ENCODE measurements at regions not wholly inside any gene's neighbourhood (a gene's known extent, or its start where the extent isn't known, plus 50 kb on each side); places are given as distances from the start of the nearest gene placed in this dataset.
A peak's percentile ranks its signal among the peaks of the same experiment; 100 is the strongest.

GRCh38 chr9:79242489-79242888, 329.3 kb upstream of the TLE4 start:
- POLR2A ChIA-PET (ENCODE audit: partially characterized antibody), result no interaction called here
- TF ChIP-seq RFX5 (IDR thresholded peaks at IDR 0.05; ENCODE audit: borderline replicate concordance, low read depth, low read length) (no peak), SUZ12 (IDR thresholded peaks at IDR 0.05; ENCODE audit: low read length) (no peak), SIN3A (conservative IDR thresholded peaks at IDR 0.05 in 1 of 2, IDR thresholded peaks at IDR 0.05 in 1 of 2; ENCODE audit: low read depth in 1 of 2, low read length in 2 of 2) (no peak), CREB1 (IDR thresholded peaks at IDR 0.05) (no peak), YY1 (IDR thresholded peaks at IDR 0.05; ENCODE audit: low read depth, low read length) (no peak), USF2 (IDR thresholded peaks at IDR 0.05; ENCODE audit: low read length) (no peak), SRF (IDR thresholded peaks at IDR 0.05; ENCODE audit: low read depth, low read length) (no peak), TBP (IDR thresholded peaks at IDR 0.05; ENCODE audit: low read depth, low read length) (no peak), GTF2F1 (IDR thresholded peaks at IDR 0.05; ENCODE audit: borderline replicate concordance, low read depth, low read length) (no peak)

More at GRCh38 chr9:79242489-79242888, 329.3 kb upstream of the TLE4 start:
- WGBS, 2 experiments (ENCODE audit: extremely low coverage in 1 of 2, insufficient coverage in 1 of 2, insufficient read length in 1 of 2, insufficient replicate concordance in 2 of 2, low coverage in 1 of 2, low lambda C conversion rate in 2 of 2, missing lambda C conversion rate in 1 of 2), result 91% methylated on average over 2 of the region's 2 CpGs; no CpG with 5 or more reads in 1 of the 2 experiments
- no peak overlapping the region for H3K4me2 ChIP-seq (ENCODE audit: insufficient read depth in 1 of 2, low read depth in 2 of 2, low read length in 2 of 2)
- peak overlapping the region; percentile 73 for H3K4ac ChIP-seq (replicated peaks; ENCODE audit: insufficient read length, low read depth, low read length)
- H2BK12ac ChIP-seq (ENCODE audit: low read depth, low read length), result no peak overlapping the region
- H3K36me3 ChIP-seq (ENCODE audit: control insufficient read depth in 2 of 4, insufficient read depth in 4 of 4, low read length in 3 of 4), result no peaks in the 10 kb centered on the region
- peaks cover 0 to 16% (median 3%) of the 10 kb centered on the region in 4 experiments; a peak in 5 of 7 replicates for H3K4me1 ChIP-seq (replicated peaks in 1 of 4; ENCODE audit: control insufficient read depth in 3 of 4, insufficient read depth in 4 of 4, low read length in 3 of 4)
- H3K27me3 ChIP-seq (replicated peaks in 1 of 4; ENCODE audit: control insufficient read depth in 3 of 4, extremely low read depth in 1 of 4, insufficient read depth in 3 of 4, low read length in 3 of 4), result no peaks in the 10 kb centered on the region
- no peak overlapping the region for H3K14ac ChIP-seq (ENCODE audit: insufficient read length)
- no peak for DNase-seq (ENCODE audit: low read depth in 1 of 2, low spot score in 2 of 2)
- no peak overlapping the region for H3K23ac ChIP-seq (ENCODE audit: insufficient read length)
- H3K79me1 ChIP-seq (ENCODE audit: low read depth, low read length), result no peaks in the 10 kb centered on the region
- H4K91ac ChIP-seq (replicated peaks; ENCODE audit: insufficient read length, low read length), result no peak overlapping the region
- no peak overlapping the region for H2BK5ac ChIP-seq (ENCODE audit: low read depth, low read length)
- H3K23me2 ChIP-seq (ENCODE audit: low read depth, low read length), result no peaks in the 10 kb centered on the region
- CTCF ChIA-PET (ENCODE audit: partially characterized antibody), result interaction anchor here (0.6 to 1.9 kb wide), 9 partner anchors 9 to 174 kb away, joined by 3 to 14 read pairs (median 3); no protein-coding TSS in a partner anchor
- no peak overlapping the region; the same call in 1 of the 2 replicates for H3K18ac ChIP-seq (ENCODE audit: extremely low read depth, low read length)
- no peak overlapping the region for H2BK20ac ChIP-seq (ENCODE audit: low read length)
- no peaks in the 10 kb centered on the region for H3K9me3 ChIP-seq (ENCODE audit: insufficient read depth in 2 of 2, low read depth in 1 of 2, low read length in 1 of 2)
- no peak overlapping the region for H4K5ac ChIP-seq (ENCODE audit: insufficient read length, low read depth, low read length)
- H2AFZ ChIP-seq (ENCODE audit: low read length), result no peak overlapping the region
- H3K9ac ChIP-seq (replicated peaks in 1 of 4; ENCODE audit: extremely low read depth in 1 of 4, low read depth in 3 of 4, low read length in 3 of 4), result no peak overlapping the region
- 0 out of 2 replicates have a peak overlapping the region, but pooled peaks have one; percentile 19 for H2BK15ac ChIP-seq (ENCODE audit: low read length)
- H3K27ac ChIP-seq (ENCODE audit: low read depth, low read length), result no peak overlapping the region
- H4K20me1 ChIP-seq (replicated peaks in 1 of 2; ENCODE audit: control insufficient read depth in 1 of 2, insufficient read depth in 2 of 2, low read length in 2 of 2), result no peaks in the 10 kb centered on the region
- no peaks in the 10 kb centered on the region for H3K79me2 ChIP-seq (ENCODE audit: control insufficient read depth in 1 of 2, insufficient read depth in 2 of 2, low read length in 2 of 2)
- no peak for FAIRE-seq
- peak overlapping the region; percentile 43 for H2BK120ac ChIP-seq (replicated peaks; ENCODE audit: low read depth, low read length)
- H2AK5ac ChIP-seq (ENCODE audit: low read depth, low read length), result no peak overlapping the region
- no peak overlapping the region for H4K8ac ChIP-seq (ENCODE audit: extremely low read depth, insufficient read depth, low read length)
- H3K56ac ChIP-seq (replicated peaks; ENCODE audit: insufficient read length, low read depth, low read length), result no peak overlapping the region
- H3K4me3 ChIP-seq (ENCODE audit: extremely low read depth in 1 of 4, insufficient read depth in 2 of 4, low read depth in 3 of 4, low read length in 4 of 4), result no peak overlapping the region
